ENCODE measurements at regions not wholly inside any gene's neighbourhood (a gene's known extent, or its start where the extent isn't known, plus 50 kb on each side); places are given as distances from the start of the nearest gene placed in this dataset.
"Not testable (repeated sequence)": the region's sequence is repeated elsewhere in the genome, so short reads cannot be mapped to it uniquely, and the experiment has no call there.

- DNase-seq = not testable (repeated sequence)
These were observed 430.5 kb upstream of the TMPRSS15 start for GRCh38 chr21:18834121-18834520.

- no peak for DNase-seq
These were observed 436.7 kb upstream of the TMPRSS15 start for GRCh38 chr21:18840239-18840638.

- not testable (repeated sequence) for DNase-seq
These were observed 454.0 kb upstream of the TMPRSS15 start for GRCh38 chr21:18857606-18858005.

GRCh38 chr21:18869104-18869503, 465.5 kb upstream of the TMPRSS15 start:
- DNase-seq = no peak

- DNase-seq = no peak
These were observed 474.3 kb upstream of the TMPRSS15 start for GRCh38 chr21:18877917-18878316.

- no peak for DNase-seq
These were observed 484.5 kb upstream of the TMPRSS15 start for GRCh38 chr21:18887922-18888602.

GRCh38 chr21:18893406-18893805, 489.8 kb upstream of the TMPRSS15 start:
- no peak for DNase-seq

- DNase-seq = no peak
These were observed 490.8 kb upstream of the TMPRSS15 start for GRCh38 chr21:18894387-18894786.

GRCh38 chr21:18899261-18899660, 495.7 kb upstream of the TMPRSS15 start:
- DNase-seq = no peak

- DNase-seq = no peak
These were observed 499.1 kb upstream of the TMPRSS15 start for GRCh38 chr21:18902660-18903059.

GRCh38 chr21:18907076-18907475, 503.5 kb upstream of the TMPRSS15 start:
- DNase-seq = no peak

GRCh38 chr21:18908641-18909040, 505.1 kb upstream of the TMPRSS15 start:
- no peak for DNase-seq

- DNase-seq = no peak
These were observed 510.3 kb upstream of the TMPRSS15 start for GRCh38 chr21:18913914-18914313.

GRCh38 chr21:18914570-18914969, 511.0 kb upstream of the TMPRSS15 start:
- no peak for DNase-seq

GRCh38 chr21:18917622-18918021, 514.0 kb upstream of the TMPRSS15 start:
- DNase-seq = no peak

GRCh38 chr21:18931237-18931636, 527.7 kb upstream of the TMPRSS15 start:
- DNase-seq = no peak

GRCh38 chr21:18937337-18937736, 533.8 kb upstream of the TMPRSS15 start:
- no peak for DNase-seq

- DNase-seq = no peak
These were observed 537.2 kb upstream of the TMPRSS15 start for GRCh38 chr21:18940791-18941190.

- no peak for DNase-seq
These were observed 546.6 kb upstream of the TMPRSS15 start for GRCh38 chr21:18950045-18950740.

- no peak for DNase-seq
These were observed 547.9 kb upstream of the TMPRSS15 start for GRCh38 chr21:18951271-18952038.

- no peak for DNase-seq
These were observed 550.9 kb upstream of the TMPRSS15 start for GRCh38 chr21:18954441-18954844.

GRCh38 chr21:18959817-18960216, 556.2 kb upstream of the TMPRSS15 start:
- DNase-seq = no peak

GRCh38 chr21:18960306-18960705, 556.7 kb upstream of the TMPRSS15 start:
- DNase-seq = no peak

- no peak for DNase-seq
These were observed 566.8 kb upstream of the TMPRSS15 start for GRCh38 chr21:18970416-18970815.
